ENCODE measurements at regions not wholly inside any gene's neighbourhood (a gene's known extent, or its start where the extent isn't known, plus 50 kb on each side); places are given as distances from the start of the nearest gene placed in this dataset.
"Not testable (repeated sequence)": the region's sequence is repeated elsewhere in the genome, so short reads cannot be mapped to it uniquely, and the experiment has no call there.

DNA sequence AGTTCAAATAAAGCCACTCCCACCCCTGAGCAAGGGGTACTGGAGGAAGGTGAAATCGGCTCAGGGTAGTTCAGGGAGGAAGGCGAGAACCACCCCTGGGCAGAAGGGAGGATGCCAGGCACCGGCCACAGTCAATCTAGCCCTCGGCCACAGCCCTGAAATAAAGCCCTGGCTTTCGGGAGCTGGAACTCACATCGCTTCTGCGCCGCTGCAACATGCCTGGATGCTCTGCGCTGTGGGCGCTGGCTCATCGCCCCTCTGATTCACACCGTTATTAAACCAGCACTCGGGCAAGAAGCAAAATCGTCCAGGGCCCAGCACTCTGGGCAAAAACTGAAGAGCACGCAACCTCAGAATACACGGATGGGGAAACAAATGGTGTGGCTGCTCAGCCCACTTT lies 136.9 kb upstream of the RREB1 start:
- DNase-seq = no peak

DNA sequence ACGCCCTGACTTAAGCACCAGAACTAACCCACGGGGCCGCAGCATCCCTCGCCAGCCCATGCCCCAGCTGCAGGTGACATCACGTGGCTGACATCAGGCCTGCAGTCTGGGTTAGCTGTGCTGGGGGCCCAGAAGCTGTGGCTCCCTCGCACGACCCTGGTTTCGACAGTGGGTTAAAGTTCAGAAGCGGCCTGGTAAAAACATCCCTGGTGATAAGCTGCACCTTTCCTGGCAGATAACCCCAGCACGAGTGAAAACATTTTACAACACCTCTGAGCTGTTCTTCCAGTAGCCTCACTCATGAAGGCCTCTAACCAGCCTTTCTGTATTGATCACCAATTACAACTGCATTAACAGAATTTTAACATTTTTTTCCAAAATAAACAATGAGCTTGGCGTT lies 136.4 kb upstream of the RREB1 start:
- DNase-seq = no peak

DNA sequence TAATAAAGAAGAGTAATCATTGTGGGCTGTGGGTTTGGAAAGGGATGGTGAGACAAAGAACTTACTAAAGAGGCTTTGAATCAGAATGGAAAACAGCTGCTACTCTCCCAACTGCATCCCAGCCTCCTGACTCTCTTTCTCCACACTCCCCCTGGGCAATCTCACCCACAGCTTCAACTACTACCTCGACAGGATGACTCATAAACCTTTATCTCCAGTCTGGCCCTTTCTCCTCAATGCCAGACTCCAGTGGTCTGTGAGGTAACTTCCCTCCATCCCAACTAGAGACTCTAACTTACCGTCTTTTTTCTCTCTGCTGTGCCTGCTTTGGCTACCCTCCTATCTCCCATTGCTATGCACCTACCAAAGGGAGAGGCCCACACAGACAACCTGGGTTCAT lies 135.3 kb upstream of the RREB1 start:
- no peak for DNase-seq

DNA sequence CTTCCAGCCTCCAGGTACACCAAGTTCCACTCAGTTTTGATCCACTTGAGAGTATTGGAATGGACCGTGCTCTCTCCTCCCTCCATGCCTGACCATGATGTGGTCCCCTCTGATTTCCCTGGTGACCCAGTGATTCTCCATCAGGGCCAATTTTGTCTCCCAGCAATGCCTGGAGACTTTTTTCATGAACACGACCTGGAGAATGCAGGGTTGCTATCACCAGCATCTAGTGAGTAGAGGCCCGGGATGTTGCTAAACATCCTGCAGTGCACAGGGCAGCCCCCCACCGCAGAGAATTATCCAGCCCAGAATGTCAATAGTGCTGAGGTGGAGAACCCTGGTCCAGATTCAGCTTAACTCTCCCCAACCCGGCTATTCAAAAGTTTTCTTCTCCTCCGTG lies 134.0 kb upstream of the RREB1 start:
- no peak for DNase-seq

DNA sequence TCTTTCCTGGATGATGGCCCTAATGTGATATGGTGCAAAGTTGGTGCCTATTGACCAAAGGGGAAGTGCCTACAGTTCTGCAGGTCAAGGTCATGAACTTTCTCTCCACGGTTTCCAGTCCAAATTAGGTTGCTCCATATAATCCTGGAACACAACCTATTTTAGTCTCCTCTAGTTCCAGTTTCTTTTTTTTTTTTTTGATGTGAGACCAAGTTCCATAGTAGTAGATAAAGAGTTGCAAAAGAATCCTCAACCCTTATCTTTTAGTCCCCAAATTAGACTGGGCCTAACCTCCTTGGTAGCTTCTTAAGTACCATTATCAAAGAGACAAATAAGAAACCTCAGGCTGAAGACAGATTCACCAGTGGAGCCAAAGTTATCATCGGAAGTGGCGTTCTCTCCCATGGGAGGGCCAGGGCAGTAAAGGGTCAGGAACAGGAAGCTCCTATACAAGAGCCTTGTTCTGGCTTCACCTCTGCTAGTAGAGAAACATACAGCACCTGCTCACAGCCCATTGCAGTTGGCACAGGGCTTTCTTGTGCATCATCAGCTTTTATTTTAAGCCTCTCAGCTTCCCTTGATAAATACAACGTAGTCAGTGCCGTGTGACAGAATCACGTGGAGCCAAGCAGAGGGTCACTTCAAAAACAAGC lies 132.2 kb upstream of the RREB1 start:
- no peak for DNase-seq

DNA sequence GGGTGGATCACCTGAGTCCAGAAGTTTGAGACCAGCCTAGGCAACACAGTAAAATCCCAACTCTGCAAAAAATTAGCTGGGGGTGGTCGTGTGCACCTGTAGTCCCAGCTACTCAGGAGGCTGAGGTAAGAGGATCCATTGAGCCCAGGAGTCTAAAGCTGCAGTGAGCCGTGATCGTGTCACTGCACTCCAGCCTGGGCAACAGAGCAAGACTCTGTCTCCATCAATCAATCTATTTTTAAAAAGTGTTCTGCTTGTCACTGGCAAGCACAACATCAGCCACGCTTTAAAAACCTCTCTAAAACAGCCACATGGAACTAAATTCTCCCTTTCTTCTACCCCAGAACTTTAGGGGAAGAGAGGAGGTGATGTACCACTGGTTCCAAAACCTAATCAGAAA lies 131.6 kb upstream of the RREB1 start:
- no peak for DNase-seq

DNA sequence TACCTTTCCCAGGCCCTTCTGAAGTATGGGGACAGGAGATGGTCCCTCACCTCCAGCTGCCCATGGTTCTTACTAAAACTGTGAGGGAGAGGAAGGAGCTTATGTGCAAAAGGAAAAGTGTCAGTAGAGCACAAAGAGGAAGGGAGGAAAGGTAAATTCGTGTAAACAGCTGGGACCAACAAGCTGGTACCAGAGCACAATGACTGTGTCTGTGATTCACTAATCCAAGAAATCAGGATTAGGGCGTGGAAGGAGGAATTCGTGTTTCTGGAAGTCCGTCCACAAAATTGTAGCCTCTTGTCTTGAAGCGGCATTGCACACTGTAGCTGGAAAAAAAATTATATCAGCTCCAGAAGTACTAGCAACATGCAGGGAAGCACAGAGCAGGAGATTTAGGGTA lies 129.0 kb upstream of the RREB1 start:
- no peak for DNase-seq

DNA sequence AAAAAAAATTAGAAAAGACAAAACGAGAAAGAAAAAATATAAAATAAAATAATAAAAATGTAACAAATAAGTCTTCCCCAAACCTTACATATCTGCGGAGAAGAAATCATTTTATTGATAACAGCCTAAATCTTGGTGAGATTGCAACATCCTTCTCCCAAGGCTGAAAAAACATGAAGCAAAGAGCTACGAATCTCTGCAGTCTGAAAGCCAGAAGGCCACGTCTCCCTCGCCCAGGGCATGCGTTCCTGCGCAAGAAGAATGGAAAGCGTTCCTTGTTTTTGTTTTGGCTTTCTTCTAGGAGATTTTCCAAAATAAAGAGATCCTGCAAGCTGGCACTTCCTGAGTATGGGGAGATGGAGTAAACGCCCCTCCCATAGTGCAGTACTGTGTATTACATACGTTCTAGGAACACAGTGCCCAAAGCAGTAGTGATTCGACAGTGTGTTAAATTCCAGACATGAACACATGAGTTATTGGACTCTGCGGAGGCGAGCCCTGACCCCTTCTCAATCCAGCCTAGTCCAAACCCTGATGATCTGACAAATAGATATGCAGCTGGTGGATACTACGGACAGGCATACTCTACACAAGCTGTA lies 126.7 kb upstream of the RREB1 start:
- DNase-seq = peak; percentile 51

DNA sequence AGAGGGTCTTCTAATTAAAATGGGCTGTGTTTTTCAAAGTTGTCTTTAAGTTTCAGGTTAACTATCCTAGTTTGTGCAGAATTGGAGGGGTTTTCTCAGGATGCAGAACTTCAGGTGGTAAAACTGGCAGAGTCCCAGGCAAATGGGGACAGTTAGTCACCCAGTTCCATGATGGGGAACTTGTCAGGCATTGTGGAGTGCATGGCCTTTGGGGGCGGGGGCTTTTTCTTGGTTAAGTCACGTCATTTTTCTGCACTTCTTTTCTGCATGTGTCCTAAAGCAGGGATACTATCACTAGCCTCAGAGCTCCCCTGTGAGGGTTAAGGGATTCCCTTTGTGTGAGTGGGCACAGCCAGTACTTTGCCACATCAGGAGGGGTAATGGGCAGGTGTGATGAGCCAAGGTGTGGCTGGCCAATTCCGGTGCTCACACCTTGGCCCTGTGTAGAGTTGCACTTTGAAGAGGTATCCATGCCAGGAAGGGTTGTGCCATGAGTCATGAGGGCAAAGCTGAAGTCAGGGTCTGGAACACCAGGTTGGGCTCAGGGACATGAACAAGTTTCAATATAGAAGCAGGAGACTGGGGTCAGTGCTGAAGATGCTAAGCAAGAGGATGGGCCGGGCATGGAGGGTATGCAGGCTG lies 126.0 kb upstream of the RREB1 start:
- DNase-seq = no peak

DNA sequence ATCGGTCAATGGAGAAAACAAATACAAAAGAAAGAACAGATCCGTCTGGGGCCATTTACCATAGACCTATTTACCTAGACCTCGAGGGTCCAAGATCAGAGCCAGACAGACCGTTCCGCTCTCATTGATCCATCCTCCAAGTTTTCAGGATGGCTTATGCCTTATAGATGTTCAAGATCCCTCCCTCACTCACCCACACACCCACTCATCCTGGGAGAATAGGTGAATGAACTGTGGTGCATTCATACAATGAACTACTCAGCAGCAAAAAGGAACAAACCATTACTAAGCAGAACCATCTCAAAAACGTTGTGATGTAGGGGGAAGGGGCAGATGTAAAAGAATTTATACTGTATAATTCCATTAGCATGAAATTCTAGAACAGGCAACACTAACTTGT lies 125.1 kb upstream of the RREB1 start:
- DNase-seq = no peak

DNA sequence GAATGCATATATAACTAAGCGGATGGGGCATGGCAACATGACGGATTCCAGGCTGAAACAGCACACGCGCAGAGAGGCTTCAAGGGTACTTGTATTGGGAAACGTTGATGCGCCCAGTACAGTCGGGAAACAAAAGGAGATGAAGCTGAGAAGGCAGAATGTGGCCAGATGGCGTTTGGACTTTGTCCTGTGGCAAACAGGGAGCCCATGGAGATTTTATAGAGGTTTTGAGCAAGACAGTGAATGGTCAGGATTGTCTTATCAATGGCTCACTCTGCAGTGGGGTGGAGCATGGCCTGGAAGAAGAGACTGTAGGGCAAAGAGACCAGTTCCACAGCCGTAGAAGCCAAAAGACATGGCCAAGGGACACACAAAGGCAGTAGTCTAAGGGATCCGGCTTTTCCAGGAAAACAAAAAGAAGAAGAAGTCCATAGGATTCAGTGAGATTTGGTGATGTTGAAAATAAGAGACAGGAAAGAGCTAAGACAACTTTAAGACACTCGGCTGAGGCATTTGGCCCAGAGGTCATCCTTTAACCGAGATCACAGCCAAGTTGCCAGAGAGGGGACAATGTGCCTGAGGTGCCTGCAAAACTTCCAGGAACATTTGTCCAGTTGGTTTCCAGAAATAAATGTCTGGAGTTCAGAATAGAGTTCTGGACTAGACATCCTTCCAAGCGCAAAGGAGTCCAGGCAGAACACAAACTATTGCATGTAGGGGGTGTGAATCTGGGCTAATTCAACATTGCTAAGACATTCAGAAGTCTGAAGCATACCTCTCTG lies 123.0 kb upstream of the RREB1 start:
- DNase-seq = no peak

DNA sequence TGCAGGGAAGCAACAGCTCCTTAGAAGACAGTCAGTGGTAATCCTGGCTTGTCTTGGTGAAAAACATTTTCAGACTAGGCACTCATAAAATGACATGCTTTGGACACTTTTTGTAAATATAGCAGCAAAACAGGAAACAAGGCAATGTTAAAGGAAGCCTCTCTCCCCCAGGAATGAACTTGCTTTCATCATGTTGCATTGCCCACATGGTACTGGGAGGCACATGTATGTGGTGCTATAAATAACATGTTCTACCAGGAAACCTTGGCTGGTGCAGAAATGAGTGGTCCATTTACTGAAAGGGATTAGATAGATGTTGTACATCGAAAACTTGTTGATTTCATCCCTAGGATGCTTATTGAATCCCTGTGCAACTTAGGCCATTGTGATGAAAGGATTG lies 121.4 kb upstream of the RREB1 start:
- DNase-seq = no peak

DNA sequence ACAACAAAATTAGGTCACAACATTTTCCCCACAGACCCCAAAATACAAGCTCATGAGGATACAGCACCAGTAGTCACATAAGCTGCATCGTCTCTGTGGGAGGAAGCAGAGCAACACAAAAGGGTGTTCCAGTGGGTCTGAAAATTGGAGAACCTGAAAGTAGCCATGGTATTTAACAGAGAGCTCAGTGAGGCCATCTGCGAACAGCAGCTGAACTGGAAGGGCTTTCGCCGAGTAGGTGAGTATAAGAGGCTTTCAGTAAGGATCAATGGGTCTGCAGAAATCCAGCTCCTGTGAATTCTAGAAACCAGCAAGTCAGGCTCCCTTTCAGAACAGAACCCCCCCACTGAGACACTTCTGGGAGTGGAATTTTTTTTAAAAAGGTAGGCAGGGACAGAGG lies 120.0 kb upstream of the RREB1 start:
- no peak for DNase-seq

DNA sequence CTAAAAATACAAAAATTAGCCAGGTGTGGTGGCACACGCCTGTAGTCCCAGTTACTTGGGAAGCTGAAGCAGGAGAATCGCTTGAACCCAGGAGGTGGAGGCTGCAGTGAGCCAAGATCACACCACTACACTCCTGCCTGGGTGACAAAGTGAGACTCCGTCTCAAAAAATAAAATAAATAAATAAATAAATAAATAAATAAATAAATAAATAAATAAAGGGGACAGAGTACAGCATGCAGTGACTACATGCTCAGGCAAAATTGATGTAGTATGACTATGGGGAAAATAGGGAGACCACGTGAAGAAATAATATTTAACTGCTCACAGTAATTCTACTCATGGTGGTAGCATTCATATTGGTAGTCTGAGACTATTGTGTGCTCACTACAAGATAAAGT lies 117.7 kb upstream of the RREB1 start:
- not testable (repeated sequence) for DNase-seq

DNA sequence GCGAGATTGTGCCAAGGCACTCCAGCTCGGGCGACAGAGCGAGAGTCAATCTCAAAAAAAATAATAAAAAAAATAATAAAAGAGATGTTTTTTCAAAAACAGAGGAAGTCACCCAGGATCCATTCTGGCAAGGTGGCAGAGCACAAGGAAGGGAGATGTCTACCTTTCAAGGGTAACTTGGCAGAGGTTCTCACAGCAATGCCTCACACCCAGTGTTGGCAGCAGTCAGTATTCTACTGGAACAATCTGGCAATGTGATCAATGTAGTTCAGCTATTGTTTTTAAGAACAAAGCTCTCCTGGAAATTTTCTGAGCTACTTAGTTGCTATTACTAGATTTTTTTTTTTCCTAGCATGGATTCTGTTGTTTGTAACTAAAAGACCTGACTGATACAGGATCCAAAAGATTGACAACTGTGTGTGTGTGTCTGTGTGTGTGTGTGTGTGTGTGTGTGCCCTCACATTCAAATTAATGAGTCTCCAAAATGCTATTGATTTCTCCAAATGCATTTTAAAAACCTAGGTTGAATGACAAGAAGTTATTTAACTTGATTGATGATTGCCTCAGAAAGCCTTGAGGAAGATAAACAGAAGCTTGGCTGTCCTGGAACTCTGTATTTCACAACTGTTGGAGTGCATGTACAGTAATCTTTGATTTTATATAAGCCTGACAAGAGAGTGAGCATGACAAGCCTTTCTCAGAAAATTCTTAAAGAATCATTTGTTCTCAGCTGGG lies 114.1 kb upstream of the RREB1 start:
- DNase-seq = no peak

DNA sequence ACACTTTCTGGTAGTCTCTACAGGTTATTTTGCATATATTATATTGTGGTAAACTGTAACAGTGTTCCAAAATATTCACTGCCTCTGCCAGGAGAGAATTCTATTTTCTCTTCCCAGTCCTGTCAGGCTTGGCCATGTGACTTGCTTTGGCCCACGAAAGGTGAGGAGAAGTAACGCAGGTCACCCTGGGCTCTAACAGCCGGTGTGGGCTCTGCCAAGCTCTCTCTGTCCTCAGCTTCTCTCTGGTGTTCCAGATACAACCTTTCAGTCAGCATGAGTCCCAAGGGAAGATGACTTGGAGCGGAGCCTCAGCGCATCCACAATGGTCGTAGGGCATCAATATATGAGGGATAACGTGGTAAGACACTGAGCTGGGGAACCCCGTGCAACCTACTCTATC lies 113.0 kb upstream of the RREB1 start:
- no peak for DNase-seq

DNA sequence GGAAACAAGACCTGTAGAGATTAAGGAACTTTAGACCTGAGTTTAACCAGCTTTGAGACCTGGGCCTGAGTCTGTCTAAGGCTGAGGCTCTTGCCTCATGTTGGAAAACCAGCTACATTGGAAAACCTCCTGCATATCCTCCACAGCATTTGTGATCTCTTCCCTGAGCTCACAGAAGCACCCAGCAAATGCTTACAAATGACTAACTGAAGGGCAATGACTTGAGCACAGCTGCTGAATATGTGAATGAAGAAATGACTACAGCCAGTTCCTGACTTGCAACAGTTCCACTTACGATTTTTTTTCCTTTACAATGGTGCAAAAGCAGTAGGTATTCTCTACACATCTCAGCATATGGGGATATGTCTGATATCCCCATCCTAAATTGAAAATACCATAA lies 112.4 kb upstream of the RREB1 start:
- DNase-seq = no peak

DNA sequence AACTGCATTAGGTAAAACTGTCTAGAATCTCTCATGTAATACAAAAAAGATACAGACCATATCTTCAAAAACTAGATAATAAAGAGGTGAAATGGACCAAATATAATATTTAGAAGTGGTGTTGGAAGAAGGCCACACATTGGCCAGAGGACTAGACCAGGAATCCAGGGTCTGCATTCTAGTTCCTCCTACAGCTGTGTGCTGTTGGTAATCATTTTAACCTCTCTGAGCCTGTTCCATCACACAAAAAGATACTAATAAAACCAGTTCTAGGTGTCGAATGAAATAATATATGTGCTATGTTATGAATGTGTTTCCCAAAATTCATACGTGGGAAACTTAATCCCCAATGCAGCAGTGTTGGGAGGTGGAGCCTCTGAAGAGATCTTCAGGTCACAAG lies 111.6 kb upstream of the RREB1 start:
- no peak for DNase-seq

DNA sequence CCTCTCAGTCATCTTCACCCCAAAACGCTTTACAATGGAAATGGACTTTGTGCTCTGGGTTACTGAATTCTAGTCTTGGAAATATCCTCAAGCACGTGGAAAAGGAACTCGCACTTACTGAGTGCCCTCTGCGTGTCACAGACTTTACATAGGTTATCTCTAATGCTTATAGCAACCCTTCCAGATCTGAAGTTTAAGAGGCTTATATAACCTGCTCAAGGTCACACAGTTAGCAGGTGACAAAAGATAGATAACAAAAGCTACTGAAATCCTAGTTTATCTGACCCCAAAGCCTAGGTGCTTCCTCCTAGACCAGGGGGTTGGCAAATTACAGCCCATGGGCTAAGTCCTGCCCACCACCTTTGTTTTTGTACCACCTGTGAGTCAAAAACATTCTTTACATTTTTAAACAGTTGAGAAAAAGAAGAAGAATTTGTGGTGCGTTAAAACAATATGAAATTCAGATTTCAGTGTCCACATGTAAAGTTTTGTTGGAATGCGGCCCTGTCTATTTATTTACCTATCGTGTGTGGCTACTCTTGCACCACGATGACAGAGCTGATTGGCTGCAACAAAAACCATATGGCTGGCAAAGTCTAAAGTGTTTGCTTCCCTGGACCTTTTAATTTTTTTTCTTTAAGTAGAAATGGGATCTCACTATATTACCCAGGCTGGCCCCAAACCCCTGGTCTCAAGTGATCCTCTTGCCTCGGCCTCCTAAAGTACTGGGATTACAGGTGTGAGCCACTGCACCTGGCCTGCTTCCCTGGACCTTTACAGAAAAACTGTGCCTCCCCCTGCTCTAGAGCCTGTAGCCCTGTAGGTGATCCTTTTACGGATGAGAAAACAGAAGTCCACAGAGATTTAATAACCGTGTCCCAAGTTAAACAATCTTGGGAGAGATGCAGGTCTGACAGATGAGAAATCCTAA lies 110.2 kb upstream of the RREB1 start:
- DNase-seq = no peak

DNA sequence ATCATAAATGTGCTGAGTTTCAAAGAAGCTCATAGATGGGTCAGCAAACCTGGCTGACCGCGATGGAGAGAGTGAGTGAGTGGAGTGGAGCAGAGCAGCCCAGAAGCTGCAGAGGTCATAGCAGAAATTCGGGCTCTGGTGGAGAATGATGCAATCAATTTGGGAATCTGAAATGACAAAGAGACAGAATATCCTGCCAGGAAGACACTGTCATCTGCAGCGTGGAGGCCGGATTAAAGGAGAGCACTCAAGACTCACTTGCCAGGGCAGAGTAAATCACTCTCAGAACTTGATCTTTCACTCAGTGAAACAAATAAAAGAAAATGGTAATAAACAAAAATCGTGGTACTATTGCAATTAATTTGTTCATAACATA lies 109.6 kb upstream of the RREB1 start:
- DNase-seq = no peak
